ENCODE measurements at regions not wholly inside any gene's neighbourhood (a gene's known extent, or its start where the extent isn't known, plus 50 kb on each side); places are given as distances from the start of the nearest gene placed in this dataset.

DNA sequence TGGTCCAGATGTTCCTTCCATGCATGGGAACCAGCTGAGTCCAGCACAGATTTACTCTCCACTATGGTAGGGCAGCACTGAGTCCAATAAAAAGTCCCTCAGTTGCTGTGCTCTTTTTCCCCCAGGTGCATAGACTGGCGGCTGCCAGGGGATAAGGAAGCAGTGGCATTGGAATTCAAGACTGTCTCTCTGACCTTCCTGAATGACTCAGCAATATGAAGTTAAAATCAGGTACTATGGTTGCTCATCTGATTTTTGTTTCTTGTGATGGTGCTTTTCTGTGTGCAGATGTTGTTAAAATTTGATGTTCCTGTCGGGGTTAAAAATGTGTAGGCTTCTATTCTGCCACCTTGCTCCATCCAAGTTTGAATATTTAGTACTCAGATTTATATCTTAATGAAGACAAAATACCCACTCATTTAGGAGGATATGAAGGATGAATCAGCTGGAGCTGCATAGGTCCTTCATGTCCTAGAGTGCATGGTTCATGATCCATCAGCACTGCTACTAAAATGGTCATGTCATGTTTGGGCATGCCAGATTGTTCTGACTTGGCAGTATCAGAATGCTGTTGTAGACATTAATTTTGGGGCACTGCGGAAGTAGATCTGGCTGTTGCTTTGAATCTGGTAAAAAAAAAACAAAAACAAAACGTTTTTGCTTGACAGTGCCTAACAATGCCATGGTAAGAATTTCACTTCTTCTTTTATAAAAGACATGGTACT lies 321.2 kb upstream of the MAP3K7 start:
- no peak for TF ChIP-seq POLR2A (IDR thresholded peaks at IDR 0.05)
- TF ChIP-seq, protein P1, sequence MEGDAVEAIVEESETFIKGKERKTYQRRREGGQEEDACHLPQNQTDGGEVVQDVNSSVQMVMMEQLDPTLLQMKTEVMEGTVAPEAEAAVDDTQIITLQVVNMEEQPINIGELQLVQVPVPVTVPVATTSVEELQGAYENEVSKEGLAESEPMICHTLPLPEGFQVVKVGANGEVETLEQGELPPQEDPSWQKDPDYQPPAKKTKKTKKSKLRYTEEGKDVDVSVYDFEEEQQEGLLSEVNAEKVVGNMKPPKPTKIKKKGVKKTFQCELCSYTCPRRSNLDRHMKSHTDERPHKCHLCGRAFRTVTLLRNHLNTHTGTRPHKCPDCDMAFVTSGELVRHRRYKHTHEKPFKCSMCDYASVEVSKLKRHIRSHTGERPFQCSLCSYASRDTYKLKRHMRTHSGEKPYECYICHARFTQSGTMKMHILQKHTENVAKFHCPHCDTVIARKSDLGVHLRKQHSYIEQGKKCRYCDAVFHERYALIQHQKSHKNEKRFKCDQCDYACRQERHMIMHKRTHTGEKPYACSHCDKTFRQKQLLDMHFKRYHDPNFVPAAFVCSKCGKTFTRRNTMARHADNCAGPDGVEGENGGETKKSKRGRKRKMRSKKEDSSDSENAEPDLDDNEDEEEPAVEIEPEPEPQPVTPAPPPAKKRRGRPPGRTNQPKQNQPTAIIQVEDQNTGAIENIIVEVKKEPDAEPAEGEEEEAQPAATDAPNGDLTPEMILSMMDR (IDR thresholded peaks at IDR 0.05) = no peak

All from body of pancreas (tissue), 4 donors.